EH (cell line): ENCODE measurements at regions not wholly inside any gene's neighbourhood (a gene's known extent, or its start where the extent isn't known, plus 50 kb on each side); places are given as distances from the start of the nearest gene placed in this dataset.
"Not testable (repeated sequence)": the region's sequence is repeated elsewhere in the genome, so short reads cannot be mapped to it uniquely, and the experiment has no call there.

ENCODE experiments used
- DNase-seq: peaks from one replicate; pipeline ENCODE4 v3.0.0-alpha.2; 2015; ENCODE audit warnings: low read depth

DNA sequence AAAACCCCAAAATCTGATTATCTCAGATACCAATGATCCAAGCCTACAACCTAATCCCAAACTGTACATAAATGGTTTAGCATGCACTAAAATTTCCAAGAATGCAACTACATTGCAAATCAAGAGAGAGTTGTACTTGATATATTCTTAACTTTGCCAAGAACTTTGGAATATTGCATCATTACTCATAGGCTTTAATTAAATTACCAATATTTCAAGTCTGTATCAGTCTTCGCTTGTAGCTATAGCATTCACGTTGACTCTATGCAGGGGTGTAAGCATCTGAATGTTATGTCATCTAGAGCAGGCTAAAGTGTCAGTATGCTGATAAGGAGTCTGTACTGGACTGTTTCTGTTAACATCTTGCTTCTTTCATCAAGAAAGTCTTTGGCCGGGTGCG, 56.3 kb downstream of the FOXI3 start:
- DNase-seq: no peak

GRCh38 chr2:88377641-88377991, 74.9 kb downstream of the FOXI3 start:
- no peak for DNase-seq

GRCh38 chr2:88372042-88372441, 80.5 kb downstream of the FOXI3 start:
- DNase-seq: no peak

GRCh38 chr2:88365408-88365807, 87.1 kb downstream of the FOXI3 start:
- not testable (repeated sequence) for DNase-seq

- DNase-seq: no peak
Measured at GRCh38 chr2:88355486-88355885, 97.0 kb downstream of the FOXI3 start.

DNA sequence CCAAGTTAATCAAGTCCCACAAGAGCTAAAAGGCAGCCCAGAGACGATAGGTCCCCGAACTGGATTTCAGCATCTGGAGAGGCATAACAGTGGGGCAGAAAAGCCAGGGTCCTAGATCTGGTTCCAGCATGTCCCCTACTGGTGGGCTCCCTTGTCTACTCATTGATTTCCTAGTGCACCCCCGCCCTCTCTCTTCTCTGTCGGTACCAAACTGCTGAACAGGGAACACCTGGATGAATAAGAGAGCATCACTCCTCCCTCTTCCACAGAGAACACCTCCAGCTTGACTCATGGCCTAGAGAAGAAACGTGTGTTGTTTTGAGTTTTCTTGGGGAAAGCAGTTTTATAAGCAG, 101.3 kb downstream of the FOXI3 start:
- no peak for DNase-seq

DNA sequence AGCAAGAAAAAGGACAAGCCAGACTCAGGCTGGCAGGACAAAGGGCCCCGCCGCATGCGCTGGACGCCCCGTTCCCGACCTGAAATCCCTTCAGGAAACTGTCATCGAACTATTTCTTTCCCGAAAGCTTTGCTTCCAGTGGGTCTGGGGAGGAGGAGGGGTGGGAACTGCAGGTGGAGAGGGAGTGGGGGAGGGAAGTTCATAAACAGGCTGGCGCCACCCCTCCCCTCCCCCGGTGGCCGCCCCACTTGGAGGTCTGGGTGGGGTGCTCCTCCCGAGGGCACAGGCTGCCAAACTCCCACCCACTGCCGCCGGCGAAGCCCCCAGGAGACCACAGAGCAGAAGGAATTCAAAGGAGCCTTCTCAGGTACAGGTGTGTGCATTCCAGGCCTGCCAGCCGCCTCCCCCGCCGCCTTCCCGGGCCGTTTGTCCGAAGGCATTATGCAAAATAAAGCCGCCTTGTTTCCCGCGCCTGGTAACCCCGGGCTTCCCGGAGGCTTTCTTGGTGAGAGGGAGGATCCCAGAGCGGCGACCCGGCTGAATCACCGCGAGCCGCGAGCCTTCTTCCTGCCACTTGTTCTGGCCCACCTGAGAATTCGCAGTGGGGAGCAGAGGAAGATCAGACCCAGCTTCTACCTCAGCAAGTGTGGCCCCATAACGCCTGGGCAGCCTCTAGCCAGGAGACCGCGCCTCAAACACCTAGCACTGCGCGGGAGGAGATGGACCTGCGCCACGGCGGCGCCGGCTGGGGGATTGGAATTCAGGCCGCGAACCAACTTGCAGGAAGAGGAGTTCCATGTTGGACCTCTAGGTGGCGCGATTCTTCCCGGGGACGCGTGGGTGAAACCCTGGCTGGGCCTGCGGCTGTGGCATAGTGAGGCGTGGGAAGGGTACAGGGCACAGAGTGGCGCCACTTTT, 101.9 kb downstream of the FOXI3 start:
- peak; percentile 34 for DNase-seq

DNA sequence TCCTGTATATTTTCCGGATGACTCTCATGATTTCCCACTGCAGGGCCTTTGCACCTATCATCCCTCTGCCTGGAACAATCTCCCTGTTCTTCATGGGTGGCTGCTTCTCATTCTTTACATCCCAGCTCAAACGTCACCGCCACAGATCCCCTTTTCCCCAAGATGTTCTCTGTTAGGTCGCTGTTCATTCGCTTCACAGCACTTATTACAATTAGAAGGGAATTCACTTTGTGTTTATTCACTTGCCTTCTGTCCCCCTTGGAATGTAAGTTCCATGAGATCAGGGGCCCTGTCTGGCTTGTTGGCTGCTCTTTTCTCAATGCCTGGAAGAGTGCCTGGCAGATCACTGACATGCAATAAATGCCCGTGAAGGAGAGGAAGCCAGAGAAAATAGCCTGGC, 106.7 kb downstream of the FOXI3 start:
- DNase-seq: no peak

DNA sequence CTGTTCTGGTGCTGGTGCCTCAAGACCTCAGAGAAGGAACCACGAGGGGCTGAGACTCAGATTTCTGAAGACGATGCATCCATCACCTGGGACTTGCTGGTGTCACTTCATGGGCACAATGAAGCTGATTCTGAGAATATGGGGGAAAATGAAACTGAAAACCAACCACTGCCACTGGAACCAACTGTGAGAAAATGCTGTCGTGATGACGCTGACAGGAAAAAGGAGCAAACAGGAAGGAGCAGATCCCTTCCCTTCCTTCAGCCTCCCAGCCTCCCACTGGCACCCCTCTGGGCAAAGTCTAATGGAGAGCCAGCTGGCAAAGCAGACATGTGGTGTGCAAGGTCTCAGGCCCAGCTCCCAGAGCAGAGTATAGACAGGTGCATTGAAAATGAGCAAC, 109.7 kb downstream of the FOXI3 start:
- DNase-seq: no peak

GRCh38 chr2:88334418-88334817, 118.1 kb downstream of the FOXI3 start:
- no peak for DNase-seq

GRCh38 chr2:88331239-88331638, 121.3 kb downstream of the FOXI3 start:
- DNase-seq: no peak

GRCh38 chr2:88329815-88330603, 122.5 kb downstream of the FOXI3 start:
- peak; percentile 23 for DNase-seq

DNA sequence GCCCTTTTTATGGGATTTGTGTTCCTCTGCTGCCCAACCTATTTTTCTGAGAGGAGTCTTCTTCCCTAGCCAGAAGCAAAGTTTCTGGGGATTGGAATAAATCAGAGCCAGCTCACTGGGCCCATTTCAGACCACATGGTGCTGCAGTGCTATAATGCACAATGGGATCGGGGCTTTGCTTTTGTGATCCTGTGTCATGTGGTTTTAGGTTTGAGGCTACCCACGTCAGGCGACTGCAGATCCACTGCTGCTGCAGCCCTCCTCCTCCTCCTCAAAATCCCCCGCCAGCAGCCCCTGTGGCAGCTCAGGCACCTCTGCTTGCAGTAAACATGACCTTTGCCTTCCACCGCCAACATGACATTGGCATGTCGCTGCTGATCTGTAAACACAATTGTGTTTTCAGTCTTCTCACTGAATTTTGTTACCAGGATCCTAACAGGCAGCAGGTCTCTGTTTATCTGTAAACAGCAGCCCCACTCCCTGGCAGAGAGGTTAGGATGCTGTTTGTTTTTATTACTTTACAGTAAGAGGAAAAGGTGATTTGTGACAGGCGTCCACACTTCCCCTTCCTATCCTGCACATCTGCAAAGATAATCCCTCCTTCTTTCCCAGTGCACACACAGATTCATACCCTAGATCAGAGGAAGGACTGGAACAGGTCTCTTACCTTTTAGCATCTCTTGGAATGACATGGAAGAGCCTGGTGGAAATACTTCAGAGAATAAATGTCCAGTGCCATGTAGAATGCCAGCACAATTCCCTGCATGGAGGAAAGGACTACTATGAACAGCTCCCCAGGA, 130.8 kb downstream of the FOXI3 start:
- DNase-seq: no peak

- no peak for DNase-seq
Measured at GRCh38 chr2:88320076-88320773, 132.3 kb downstream of the FOXI3 start.

DNA sequence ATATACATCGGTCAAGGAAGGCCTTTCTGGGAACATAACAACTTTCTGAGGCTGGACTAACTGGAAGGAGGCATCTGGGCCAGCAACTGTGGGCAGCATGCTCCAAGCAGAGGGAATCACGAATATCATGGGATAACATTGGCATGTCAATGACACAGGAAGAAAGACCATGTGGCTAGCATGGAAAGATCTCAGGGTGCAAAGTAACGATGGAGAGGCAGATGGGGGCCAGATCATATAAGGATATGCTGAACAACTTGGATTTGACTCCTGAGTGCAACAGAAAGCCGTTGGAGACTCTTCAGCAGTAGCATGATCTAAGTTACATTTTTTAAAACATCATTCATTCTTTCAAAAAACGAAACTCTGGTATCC, 133.6 kb downstream of the FOXI3 start:
- DNase-seq: no peak

GRCh38 chr2:88318071-88318955, 134.2 kb downstream of the FOXI3 start:
- DNase-seq: no peak

- no peak for DNase-seq
Measured at GRCh38 chr2:88310787-88311186, 140.6 kb downstream of the THNSL2 start.

- peak; percentile 7 for DNase-seq
Measured at GRCh38 chr2:88307817-88308216, 137.7 kb downstream of the THNSL2 start.

GRCh38 chr2:88303865-88304264, 133.7 kb downstream of the THNSL2 start:
- no peak for DNase-seq

DNA sequence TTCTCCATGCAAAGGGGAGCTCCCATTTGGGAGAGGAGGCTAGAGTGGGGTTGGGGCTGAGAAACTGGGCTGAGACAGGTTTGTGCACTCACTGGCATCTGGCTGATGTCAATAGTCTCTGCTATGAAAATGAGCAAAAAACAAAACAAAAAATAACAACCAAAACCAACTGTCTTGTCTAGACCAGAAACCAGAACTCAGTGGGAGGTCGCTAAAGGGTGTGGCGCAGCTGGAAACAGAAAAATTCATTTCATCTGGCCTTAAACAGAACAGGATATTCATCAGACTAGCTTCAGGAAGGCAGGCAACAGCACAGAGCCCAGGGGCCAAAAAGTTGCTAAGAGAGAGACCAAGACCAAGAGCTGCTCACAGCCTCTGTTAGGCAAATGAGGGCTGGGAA, 126.1 kb downstream of the THNSL2 start:
- DNase-seq: no peak
